SKM-1 treated with dmso at 0.1 percent for 144 hours (cell line): ENCODE measurements at regions not wholly inside any gene's neighbourhood (a gene's known extent, or its start where the extent isn't known, plus 50 kb on each side); places are given as distances from the start of the nearest gene placed in this dataset.

Experiments used
- DNase-seq: peaks from one replicate; lab custom pipeline; 2025; ENCODE audit not compliant: unreplicated experiment; lab: John Stamatoyannopoulos, UW

- DNase-seq: no peak
These were observed 483.8 kb downstream of the GALR1 start for GRCh38 chr18:77733292-77733903.

GRCh38 chr18:77736842-77737241 is 487.2 kb downstream of the GALR1 start:
- DNase-seq: no peak

DNA sequence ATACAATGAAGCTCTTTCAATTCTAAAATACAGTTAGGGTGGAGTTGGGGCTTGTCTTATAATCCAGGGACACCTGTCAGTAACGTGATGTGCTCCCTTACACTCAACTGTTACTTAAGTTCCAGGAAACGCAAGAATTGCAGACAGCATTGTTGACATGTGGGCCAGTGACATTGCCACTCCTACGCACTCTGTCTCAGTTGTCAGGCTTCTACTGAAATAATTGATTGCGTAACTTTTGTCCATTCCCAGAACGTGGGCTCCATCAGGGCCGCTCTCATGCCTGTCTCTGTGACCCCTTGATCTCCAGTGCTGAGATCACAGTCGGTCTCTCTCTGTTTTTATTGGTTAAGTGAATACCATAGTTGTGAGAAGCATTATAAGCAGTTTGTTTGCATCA is 487.8 kb downstream of the GALR1 start:
- no peak for DNase-seq

DNA sequence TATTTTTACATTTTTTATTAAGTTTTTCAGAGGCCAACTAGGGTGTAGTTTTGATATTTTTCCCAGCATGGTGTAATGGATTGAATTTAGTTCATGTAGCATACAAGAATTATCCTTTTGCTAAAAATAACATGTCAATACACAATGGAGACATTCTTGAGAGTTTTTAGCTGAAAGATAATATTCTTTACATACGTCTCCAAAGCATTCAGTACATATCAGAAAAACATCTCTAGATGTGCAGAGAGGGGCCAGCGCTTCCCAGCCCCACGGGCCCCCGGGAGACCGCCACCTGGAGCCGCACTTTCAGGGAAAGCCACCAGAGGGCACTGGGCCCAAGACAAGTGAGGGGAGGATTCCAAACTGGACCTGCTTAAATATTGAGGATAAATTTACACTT is 499.4 kb downstream of the GALR1 start:
- DNase-seq: no peak

GRCh38 chr18:77750006-77750405 is 500.4 kb downstream of the GALR1 start:
- DNase-seq: no peak

DNA sequence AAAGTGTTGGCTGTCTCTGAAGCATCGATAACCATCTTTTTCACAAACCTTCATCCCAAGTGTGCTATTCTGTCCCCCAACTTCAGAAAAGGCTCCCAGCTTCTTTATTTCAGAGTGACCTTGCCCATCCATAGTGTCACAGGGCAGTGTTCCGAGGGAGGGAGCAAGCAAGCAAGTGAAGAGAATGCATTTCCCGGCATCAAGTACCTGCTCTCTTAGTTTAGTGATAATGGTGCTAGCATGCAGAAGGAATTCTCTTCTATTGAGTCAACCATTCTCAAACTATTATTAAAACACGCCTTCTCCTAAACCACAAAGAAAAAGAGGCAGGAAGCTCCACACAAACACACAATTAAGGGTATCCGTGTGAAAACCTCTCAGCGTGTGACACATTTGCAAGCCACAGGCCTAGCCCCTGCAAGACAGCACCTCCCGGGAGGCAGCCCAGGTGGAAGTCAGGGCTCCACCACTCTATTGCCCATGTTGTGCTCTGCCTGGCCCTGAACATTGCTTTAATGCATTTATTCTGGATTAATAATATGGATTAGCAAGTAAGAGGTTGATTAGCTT is 504.9 kb downstream of the GALR1 start:
- DNase-seq: no peak

- DNase-seq: no peak
These were observed 505.5 kb downstream of the GALR1 start for GRCh38 chr18:77755187-77755586.

GRCh38 chr18:77761332-77761731 is 511.7 kb downstream of the GALR1 start:
- no peak for DNase-seq

GRCh38 chr18:77762014-77762413 is 512.4 kb downstream of the GALR1 start:
- DNase-seq: no peak

- DNase-seq: no peak
These were observed 513.0 kb downstream of the GALR1 start for GRCh38 chr18:77762642-77763041.

GRCh38 chr18:77763530-77764145 is 514.0 kb downstream of the GALR1 start:
- DNase-seq: no peak

DNA sequence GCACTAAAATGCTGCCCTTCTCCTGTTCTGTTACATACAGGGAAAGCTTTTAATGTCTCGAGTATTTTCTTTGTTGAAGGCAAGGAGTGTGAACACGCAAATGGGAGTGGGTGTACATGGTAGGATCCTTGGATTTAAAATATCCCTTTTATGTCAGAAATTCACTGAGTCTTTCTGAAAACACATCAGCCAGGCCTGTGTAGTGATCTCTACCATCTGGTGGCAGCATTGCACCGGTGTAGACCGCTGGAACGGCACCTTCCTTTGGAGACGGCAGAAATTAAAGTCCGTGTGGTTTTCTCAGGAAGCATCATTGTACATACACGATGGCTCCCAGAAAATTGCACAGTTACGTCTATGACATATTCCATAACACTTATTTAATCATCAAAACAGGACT is 515.8 kb downstream of the GALR1 start:
- peak; percentile 28 for DNase-seq

- no peak for DNase-seq
These were observed 516.8 kb downstream of the GALR1 start for GRCh38 chr18:77766421-77766820.

DNA sequence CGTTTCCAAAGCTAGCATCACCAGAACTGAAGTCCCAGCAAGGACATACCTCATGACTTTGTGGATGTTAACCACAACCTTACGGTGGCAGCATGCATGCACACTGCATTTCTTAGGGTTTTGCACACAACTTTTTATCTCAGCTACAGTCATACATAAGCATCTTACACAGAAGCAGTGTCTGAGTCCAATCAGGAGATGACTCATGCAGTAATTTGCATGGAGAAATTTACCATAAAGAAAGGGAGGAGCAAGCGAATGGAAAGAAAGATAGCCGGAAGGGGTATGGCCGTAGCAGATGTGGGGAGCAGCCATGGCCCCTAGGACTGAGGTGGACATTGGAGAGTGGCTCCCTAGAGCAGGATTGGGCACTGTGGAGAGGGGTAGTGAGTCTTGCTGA is 522.5 kb downstream of the GALR1 start:
- DNase-seq: no peak

DNA sequence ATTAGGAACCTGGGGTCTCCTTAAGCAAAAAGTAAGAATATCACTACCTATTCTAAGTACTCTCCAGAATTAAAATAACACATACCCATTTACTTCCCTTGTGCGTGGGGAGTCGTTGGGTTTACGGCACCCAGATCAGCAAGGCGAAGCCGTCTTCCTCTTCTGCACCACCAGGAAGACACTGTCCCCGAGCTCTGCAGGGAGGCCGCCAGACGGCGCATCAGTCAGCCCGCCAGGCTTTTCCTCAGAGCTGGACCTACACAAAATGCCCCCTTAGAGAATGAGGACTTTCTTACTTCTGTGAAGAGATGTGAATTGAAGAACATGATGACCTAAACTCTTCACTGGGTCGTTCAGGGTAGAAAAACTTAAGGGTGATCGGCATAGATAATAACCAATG is 526.5 kb downstream of the GALR1 start:
- no peak for DNase-seq

- no peak for DNase-seq
These were observed 527.5 kb downstream of the GALR1 start for GRCh38 chr18:77777163-77777562.

GRCh38 chr18:77784759-77785379 is 535.2 kb downstream of the GALR1 start:
- DNase-seq: no peak

- no peak for DNase-seq
These were observed 535.8 kb downstream of the GALR1 start for GRCh38 chr18:77785415-77785975.

GRCh38 chr18:77803024-77803423 is 553.4 kb downstream of the GALR1 start:
- DNase-seq: no peak

DNA sequence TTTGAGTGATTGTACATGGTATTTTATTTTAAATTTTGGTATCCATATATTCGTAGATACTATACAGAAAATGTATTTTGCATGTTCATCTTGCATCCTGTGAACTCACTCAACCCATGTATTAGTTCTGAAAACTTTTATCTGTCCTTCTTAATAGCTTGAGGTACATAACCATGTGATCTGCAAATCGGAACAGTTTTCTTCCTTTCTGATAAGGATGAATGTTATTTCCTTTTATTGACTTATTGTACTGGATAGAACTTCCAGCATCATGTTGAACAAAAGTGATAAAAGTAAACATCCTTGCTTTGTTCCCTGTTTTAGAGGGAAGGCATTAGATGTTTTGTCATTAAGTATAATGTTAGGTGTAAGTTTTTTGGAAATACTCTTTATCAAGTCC is 554.7 kb downstream of the GALR1 start:
- no peak for DNase-seq

GRCh38 chr18:77807650-77808049 is 558.0 kb downstream of the GALR1 start:
- DNase-seq: no peak

- no peak for DNase-seq
These were observed 561.9 kb downstream of the GALR1 start for GRCh38 chr18:77811503-77811902.
